ENCODE measurements at regions not wholly inside any gene's neighbourhood (a gene's known extent, or its start where the extent isn't known, plus 50 kb on each side); places are given as distances from the start of the nearest gene placed in this dataset.

DNA sequence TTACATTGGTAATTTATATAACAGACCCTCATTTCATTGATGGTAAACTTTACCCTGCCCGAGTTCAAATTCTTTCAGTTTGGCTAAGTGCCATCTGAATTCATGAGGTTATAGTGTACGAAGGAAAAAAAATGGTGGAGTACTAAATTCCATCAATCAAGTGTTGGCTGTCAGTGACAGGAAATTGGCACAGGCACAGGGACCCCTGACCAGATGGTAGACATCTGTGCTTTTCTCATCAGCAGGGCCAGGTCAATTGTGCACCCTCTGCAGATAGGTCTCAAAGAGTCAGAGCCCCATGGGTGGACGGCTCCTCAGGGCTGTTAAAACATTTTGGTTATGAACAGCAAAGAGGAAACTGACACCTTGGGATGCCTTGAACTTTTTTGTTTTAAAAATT, 439.2 kb downstream of the SETBP1 start:
- no peak for DNase-seq

- DNase-seq = no peak
Measured at GRCh38 chr18:45121146-45121545, 440.5 kb downstream of the SETBP1 start.

DNA sequence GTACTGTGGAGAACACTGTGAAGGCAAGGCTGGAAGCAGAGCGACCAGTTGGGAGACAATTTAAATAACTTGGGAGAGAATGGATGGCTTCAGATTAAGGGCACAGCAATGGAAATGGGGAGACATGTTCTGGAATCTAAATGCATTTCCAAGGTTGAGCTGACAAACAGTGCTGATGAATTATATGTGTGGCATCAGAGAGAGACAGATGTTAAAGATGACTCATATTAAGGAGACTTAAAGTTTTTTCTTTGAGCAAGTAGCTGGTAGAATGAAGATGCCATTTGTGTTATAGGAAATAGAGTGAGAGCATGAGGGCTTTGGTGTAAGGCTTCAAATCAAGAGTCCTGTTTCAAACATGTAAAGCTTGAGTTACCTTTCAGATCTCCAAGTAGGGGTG, 441.8 kb downstream of the SETBP1 start:
- no peak for DNase-seq

DNA sequence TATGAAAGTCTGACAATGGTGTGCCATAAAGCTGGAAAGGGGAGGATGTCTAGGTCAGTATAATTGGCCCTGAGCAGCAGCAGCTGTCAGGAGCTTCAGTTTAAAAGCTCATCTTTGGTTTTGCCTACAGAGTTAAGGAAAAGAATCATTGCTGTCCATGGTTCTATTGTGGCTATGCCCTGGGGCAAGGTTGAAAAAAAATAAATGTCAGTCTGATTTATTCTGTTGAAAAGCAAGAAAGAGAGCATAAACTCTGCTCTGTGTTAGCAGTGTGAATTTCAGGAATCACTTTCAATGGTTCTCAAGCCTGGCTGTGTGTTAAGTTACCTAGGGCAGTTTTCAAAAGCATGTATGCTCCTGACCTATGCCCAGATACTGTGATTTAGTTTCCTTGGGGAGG, 446.7 kb downstream of the SETBP1 start:
- no peak for DNase-seq

- DNase-seq = no peak
Measured at GRCh38 chr18:45133276-45133675, 452.6 kb downstream of the SETBP1 start.

- no peak for DNase-seq
Measured at GRCh38 chr18:45136381-45137086, 455.8 kb downstream of the SETBP1 start.

DNA sequence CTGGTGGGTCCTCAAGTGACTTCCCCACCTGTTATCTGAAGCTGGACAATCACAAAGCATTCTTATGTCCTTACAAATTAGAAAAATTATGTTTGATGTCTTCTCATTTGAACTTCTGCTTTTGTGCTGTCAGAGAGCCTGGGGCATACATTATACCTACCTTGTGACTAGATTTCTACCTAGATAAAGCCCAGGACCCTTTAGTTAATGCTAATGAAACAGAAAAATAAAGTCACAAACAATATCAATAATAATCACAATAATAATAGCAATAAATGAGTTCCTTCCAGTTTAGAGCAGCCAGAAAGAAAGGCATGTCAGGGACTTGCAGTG, 456.4 kb downstream of the SETBP1 start:
- no peak for DNase-seq

- no peak for DNase-seq
Measured at GRCh38 chr18:45139478-45139877, 458.8 kb downstream of the SETBP1 start.

- no peak for DNase-seq
Measured at GRCh38 chr18:45142868-45143267, 462.2 kb downstream of the SETBP1 start.

DNA sequence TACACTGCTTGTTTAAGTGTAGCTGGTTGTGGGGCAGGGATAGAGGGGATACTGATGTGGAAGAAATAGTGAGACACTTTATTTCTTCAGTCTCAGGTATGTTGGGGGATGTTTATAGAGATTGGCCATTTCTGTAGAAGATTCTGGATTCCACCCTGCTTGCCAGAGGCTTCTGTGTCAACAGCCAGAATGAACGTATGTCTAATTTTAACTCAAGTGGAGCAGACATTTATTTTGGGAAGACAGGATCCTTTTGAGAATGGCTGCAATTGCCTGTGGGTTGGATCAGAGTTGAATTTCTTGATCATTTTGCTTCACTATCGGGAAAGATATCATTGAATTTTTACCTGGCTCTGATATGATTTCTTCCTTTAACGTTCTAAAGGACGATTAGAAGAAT, 465.6 kb upstream of the SLC14A2 start:
- DNase-seq = no peak

- no peak for DNase-seq
Measured at GRCh38 chr18:45151645-45152044, 463.6 kb upstream of the SLC14A2 start.

DNA sequence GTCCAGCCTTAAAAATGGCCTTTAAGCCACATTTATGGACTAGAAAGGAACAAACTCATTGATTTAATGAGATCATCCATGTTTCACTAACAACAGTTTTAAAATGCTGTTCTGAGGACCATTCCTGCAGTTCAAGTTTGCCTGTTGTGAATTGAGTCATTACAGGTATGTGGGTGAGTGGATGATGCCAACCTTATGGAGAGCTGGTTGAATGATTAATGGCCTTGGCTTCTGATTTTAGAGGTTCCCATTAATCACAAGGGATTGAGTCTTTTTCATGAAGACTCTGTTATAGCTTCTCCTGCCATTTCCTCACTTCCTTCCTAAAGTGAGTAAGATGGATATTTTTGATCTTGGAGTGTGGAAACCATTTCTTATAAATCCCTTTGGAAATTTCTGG, 459.8 kb upstream of the SLC14A2 start:
- DNase-seq = no peak

- no peak for DNase-seq
Measured at GRCh38 chr18:45156946-45157345, 458.3 kb upstream of the SLC14A2 start.

GRCh38 chr18:45157576-45157975, 457.7 kb upstream of the SLC14A2 start:
- DNase-seq = no peak

DNA sequence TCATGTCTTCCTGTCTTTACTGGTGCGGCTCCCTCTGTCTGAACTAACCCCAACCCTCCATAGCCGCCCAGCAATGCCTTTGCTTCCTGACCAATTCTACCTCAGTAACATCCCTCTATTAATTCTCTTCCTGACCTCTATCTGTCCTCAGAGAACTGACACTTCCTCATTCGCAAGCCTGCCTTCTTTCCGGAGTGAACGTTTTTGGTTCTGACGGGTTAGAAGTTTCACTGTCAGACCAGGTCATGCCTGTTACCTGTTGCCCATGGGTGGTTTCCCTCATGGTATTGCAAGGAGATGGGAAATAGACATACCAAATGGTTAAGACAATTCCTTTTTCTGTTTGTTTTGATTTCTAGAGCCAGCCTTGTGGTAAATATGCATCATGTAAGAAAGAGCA, 453.4 kb upstream of the SLC14A2 start:
- no peak for DNase-seq

GRCh38 chr18:45163871-45164270, 451.4 kb upstream of the SLC14A2 start:
- no peak for DNase-seq

- no peak for DNase-seq
Measured at GRCh38 chr18:45164551-45164950, 450.7 kb upstream of the SLC14A2 start.

DNA sequence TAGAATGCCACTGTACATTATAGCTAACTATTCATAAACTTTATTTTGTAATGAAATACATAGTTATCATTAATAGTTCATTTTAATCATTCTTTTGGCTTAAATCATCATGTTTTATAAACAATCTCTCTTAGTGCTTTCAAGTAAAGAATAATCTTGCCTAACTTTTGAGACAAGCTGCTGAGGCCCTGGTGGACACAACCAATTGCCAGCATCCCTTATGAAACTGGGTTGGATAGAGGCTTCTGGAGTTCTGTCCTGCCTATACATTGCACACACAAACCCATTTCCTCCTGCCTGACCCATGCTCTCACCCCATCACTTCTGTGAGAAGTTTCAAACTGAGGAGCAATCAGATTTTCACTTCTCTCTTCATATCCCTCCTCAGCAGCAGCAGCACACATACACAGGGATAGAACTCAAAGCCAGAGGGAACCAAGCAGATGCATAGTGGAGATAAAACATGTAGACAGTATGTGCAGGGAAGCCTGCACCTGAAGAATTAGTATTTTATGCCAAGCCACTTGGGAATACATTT, 450.0 kb upstream of the SLC14A2 start:
- no peak for DNase-seq

GRCh38 chr18:45165871-45166270, 449.4 kb upstream of the SLC14A2 start:
- DNase-seq = no peak

GRCh38 chr18:45166341-45166835, 448.9 kb upstream of the SLC14A2 start:
- DNase-seq = no peak

- DNase-seq = no peak
Measured at GRCh38 chr18:45166836-45167551, 448.3 kb upstream of the SLC14A2 start.

GRCh38 chr18:45167631-45168280, 447.5 kb upstream of the SLC14A2 start:
- no peak for DNase-seq

- no peak for DNase-seq
Measured at GRCh38 chr18:45168866-45169600, 446.2 kb upstream of the SLC14A2 start.

All from NCI-H1048 (cell line).